AG10803 (cell line): ENCODE measurements at regions not wholly inside any gene's neighbourhood (a gene's known extent, or its start where the extent isn't known, plus 50 kb on each side); places are given as distances from the start of the nearest gene placed in this dataset.

Source experiments
- DNase-seq: peaks from one replicate; pipeline ENCODE4 v3.0.0; 2010; ENCODE audit warnings: low read depth
- H3K4me3 ChIP-seq: 2 replicates; pipeline ENCODE4 v1.5.1; 2011; ENCODE audit warnings: mild to moderate bottlenecking, low read length, control low read depth
- TF ChIP-seq, protein P1 (sequence below): conservative IDR thresholded peaks from 2 replicates; pipeline ENCODE4 v1.5.1; 2011; ENCODE audit warnings: mild to moderate bottlenecking, low read length, control low read depth, inconsistent platforms

GRCh38 chr9:8106362-8106761, 306.8 kb upstream of the DMAC1 start:
- H3K4me3 ChIP-seq = no peak overlapping the region
- no peak for DNase-seq
- TF ChIP-seq, protein P1, sequence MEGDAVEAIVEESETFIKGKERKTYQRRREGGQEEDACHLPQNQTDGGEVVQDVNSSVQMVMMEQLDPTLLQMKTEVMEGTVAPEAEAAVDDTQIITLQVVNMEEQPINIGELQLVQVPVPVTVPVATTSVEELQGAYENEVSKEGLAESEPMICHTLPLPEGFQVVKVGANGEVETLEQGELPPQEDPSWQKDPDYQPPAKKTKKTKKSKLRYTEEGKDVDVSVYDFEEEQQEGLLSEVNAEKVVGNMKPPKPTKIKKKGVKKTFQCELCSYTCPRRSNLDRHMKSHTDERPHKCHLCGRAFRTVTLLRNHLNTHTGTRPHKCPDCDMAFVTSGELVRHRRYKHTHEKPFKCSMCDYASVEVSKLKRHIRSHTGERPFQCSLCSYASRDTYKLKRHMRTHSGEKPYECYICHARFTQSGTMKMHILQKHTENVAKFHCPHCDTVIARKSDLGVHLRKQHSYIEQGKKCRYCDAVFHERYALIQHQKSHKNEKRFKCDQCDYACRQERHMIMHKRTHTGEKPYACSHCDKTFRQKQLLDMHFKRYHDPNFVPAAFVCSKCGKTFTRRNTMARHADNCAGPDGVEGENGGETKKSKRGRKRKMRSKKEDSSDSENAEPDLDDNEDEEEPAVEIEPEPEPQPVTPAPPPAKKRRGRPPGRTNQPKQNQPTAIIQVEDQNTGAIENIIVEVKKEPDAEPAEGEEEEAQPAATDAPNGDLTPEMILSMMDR = no peak

GRCh38 chr9:8101607-8102006, 302.0 kb upstream of the DMAC1 start:
- TF ChIP-seq, protein P1 = no peak
- DNase-seq = no peak
- H3K4me3 ChIP-seq = no peak overlapping the region

GRCh38 chr9:8096091-8096490, 296.5 kb upstream of the DMAC1 start:
- no peak overlapping the region for H3K4me3 ChIP-seq
- no peak for DNase-seq
- TF ChIP-seq, protein P1 = no peak

DNA sequence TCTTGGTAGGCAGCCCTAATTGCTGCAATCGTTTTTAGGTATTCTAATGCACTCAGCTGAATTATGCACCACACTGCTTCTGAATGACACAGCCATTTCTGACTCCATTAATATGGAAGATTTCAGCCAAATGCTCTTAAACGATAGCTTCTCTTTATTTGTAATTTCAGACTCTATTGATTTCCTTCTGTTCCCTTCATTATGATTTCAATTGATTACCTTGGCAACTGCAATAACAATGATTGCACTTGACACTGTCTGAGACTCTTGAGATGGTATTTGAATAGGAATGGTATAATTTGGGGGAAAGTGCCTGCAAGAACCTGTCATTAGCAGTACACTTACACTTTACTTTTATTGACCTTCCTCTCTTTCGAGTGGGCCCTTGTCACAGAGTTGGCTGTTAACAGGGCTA, 296.1 kb upstream of the DMAC1 start:
- DNase-seq = no peak
- H3K4me3 ChIP-seq = no peak overlapping the region
- TF ChIP-seq, protein P1 = no peak

DNA sequence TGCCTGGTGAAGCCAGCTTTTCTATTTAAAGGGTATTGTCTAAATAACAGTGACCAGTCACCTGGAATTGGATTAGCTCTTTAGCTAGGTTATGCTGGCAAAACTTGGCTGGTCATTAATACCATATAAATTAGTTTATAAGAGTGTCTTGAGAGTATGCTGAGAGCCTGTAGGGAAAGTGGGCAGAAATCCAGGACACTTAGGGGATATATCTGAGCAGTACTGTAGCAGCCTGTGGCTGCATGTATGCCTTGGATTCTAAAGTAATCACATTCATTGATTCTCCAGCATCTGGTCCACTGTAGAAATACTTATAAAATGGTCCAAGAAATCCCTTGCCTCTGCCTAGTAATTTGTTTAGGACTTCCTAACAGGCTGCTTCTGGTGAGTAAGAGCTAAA, 288.9 kb upstream of the DMAC1 start:
- no peak for DNase-seq
- TF ChIP-seq, protein P1 = no peak
- no peak overlapping the region for H3K4me3 ChIP-seq

DNA sequence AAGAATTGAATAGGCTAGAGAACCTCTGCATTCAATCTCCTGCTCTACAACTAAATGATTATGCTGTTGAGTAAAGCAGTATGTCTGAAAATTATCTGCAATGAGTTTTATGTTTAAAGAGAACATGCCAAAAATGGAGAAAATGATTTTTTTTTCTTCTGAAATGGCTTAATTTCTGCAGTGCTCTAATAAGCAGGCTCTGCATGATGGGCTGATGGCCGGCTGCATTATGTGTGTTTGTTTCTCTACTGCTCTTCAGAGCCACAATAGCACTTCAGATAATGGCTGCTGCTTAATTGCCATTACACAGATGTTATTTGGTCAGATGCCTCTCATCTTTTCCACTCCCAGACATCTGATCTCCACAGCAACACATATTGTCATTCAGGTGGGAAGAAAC, 286.4 kb upstream of the DMAC1 start:
- DNase-seq = no peak
- no peak overlapping the region for H3K4me3 ChIP-seq
- TF ChIP-seq, protein P1 = no peak

DNA sequence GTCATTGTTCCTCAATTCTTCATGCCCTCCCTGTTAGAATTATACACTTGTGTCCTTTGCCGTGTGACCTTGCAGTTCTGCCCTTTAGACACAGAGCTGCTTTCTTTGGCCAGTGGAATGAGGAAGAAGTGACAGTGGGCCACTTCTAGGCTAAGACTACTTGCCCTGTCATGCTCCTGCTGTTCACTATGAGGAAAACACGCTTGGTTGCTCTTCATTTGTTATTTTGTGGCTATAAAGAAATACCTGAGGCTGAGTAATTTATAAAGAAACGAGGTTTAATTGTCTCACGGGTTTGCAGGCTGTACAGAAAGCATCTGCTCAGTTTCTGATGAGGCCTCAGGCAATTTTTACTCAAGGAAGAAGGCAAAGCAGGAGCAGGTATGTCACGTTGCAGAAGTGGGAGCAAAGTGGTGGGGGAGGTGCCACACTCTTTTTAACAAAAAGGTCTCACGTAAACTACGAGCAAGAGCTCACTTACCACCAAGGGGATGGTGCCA, 279.1 kb upstream of the DMAC1 start:
- TF ChIP-seq, protein P1 = no peak
- DNase-seq = no peak
- no peak overlapping the region for H3K4me3 ChIP-seq
